HG02852 (cell line): ENCODE measurements at regions not wholly inside any gene's neighbourhood (a gene's known extent, or its start where the extent isn't known, plus 50 kb on each side); places are given as distances from the start of the nearest gene placed in this dataset.

Experiments used
- ATAC-seq: cut with Tn5 transposase; IDR thresholded peaks from one replicate; pipeline ENCODE4 v1.9.1; 2021; ENCODE audit warnings: mild to moderate bottlenecking, moderate library complexity; ENCODE audit not compliant: unreplicated experiment

DNA sequence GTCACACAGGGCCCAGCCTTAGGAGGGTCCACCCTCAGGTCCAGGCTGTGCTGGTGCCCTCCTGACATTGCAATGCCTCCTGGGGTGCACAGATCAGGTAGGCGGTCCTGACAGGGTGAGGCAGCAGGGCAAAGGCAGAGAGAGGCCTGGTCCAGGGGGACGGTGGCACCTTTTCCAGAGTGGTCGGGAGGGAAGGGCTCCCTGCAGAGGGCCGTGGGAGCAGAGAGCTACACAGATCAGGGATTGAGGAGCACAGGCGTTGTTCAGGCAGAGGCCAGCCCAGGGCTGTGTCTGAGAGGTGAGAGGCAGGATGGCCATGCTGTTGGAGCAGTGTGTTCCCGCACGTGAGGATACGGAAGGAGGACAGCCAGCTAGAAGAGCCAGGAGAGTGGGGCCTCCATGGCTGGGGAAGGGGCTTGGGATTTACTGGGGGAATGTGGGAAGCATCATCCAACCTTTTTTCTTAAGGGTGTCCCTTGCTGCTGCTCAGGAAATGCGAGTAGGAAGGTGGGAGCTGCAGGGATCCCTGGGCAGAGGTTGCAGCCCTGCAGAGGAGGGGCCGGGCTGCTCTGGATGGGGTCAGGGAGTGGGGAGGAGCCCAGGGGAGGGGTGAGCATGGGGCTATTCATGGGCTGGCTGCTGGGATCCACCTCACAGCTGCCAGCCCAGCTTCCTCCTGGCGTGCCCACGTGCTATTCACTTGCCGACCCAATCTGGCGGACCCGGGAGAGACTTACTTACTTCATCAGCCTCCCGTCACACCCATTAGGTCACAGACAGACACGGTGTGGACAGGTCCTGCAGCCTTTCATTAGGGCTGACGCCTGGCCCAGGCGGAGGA is 1516.4 kb downstream of the TBC1D22A start:
- no peak for ATAC-seq

GRCh38 chr22:48277868-48278581 is 1515.6 kb downstream of the TBC1D22A start:
- no peak for ATAC-seq

DNA sequence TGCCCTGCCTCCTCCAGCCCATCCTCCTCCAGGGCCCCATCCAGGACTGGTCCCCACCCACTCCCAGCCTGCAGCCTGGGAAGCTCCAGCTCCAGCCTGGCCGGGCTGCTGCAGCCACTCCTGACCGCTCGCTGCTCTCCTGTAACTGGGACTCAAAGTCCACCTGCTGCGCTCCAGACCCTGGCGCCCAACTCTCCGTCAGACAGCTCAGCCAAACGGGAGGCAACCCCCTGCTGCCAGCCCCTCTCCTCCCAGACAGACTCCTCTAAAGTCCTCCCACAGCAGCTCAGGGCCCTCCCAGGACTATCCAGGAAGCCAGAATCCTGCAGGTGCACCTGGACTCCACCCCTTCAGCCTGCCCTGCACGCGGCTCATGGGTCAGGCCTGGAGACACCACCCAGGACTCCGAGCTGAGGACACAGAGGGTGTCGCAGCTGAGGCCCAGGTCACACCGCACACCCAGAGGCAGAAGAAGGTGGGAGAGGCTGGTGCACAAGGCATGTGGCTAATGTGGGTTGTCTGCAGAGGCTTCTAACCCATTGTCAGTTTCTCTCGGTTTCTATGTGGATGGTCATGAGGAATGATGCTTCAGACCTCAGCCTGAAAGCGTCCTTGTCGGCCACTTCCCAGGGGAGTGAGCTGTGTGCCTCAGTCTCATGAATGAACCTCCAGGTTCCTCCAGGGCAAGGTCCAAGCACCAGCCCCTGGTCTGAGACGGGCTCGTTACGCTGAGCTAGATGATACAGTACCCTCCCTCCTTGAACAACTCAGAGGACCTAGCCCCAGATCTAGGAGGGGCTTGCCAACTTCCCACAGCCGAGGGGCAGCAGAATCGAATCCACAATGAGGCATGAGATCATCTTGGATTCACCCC is 1514.8 kb downstream of the TBC1D22A start:
- no peak for ATAC-seq

GRCh38 chr22:48275412-48275811 is 1513.0 kb downstream of the TBC1D22A start:
- ATAC-seq, result no peak

DNA sequence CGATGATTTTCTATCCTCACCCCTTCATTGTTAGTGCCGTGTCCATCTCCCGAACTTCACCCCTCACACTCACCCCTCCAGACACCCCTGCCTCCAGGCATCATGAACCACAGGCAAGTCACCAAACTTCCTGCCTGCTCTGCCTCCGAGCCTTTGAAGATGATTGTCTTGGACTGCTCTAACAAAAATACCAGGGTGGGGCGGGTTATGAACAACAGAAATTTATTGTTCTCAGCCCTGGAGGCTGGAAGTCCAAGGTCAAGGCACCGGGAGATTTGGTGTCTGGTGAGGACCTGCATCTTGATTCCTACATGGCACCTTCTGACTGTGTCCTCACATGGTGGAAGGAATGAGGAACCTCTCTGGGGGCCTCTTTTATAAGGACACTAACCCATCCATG is 1508.3 kb downstream of the TBC1D22A start:
- ATAC-seq, result no peak

DNA sequence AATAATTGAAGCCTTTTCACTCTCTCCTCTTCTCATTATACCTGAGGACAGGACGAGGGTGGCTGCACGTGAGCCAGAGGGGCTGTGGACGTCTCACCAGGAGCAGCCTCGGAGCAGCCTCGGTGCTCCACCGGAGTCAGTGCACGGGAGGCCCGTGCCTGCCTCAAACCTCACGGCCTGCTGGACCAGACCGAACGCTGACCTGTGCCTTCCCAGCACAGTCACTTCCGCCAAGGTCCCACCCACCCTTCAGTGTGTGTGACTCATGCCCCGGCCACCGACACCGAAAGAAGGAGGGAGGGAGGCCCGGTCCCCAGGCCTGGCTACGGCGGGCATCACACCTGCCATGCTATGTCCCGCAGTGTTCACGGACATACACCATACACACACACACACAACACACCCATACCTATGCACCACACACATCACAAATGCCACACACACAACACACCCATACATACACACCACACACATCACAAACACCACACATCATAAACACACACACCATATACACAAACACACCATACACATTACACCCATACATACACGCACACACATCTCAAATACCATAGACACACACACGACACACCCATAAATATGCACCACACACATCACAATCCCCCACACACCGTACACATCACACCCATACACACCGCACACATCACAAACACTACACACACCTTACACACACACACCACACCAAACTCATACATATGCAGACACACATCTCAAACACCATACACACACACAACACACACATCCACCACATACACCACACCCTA is 1506.5 kb downstream of the TBC1D22A start:
- ATAC-seq, result no peak

DNA sequence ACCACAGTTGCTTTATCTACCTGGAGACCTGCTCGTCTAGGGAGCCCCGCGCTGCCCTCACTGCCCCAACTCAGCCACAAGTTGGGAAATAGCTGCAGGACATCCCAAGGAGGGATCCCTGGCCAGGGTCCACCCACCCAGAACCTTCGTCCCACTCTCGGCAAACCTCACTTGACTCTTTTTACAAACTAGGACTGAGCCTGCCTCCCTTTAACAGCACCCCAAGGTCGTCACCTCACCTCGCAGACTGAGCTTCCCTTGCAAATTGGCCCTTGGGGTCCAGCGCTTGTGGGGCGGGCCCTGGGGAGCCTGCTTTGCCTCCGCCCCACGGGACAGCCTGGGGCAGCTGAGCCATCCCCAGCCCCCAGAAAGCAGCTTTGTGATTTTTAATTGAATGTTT is 1505.8 kb downstream of the TBC1D22A start:
- no peak for ATAC-seq

DNA sequence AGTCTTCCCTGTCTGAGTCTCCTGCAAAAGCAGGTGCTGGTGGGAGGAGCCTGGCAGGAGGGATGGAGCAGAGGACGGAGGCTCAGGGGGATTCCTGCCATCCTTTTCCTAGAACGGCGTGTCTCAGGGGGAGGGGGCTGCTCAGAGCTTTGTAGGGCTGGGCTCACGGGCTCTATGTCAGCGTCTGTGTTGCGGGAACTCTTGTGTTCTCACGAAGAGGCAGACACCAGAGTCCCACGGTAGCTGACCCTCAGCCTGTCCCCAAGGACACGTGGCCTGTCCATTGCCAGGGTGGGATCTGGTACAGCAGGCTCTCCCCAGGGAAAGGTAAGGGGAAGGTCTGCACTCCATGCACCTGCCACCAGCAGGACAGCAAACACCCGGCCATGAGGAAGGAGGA is 1505.2 kb downstream of the TBC1D22A start:
- ATAC-seq, result no peak

GRCh38 chr22:48265000-48265625 is 1502.7 kb downstream of the TBC1D22A start:
- ATAC-seq, result no peak

DNA sequence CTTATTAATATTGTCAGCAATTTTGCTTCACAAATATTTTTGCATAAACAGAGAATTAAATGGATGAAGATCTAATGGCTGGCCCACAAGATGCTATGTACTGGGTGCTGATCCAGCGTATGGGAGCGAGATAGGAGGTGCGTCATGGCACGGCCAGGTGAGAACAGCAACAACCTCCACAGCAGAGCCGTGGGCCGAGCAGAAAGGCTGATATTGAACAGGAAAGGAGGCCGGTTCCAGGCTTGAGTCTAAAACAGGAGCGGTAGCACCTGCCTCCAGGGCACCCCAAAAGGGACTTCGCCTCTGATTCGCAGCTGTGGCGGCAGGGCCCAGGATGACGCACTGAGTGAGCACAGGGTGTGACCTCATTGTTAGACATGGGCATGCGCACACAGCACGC is 1502.1 kb downstream of the TBC1D22A start:
- no peak for ATAC-seq

GRCh38 chr22:48263791-48264351 is 1501.4 kb downstream of the TBC1D22A start:
- ATAC-seq, result no peak

DNA sequence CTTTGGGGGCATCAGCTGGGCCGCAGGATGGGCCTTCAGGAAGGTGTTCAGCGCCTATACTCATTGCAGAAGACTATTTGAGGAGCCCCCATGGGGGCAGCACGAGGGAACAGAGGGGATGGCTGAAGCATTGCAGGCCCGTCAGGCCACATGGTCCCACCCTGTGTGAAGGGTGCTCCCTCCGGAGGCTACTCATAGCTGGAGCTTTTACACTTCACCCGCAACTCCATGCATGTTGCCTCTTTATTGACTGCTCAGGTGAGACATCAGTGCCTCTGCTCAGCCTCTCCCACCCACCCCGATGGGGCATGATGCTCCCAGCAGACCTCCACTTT is 1500.9 kb downstream of the TBC1D22A start:
- no peak for ATAC-seq

DNA sequence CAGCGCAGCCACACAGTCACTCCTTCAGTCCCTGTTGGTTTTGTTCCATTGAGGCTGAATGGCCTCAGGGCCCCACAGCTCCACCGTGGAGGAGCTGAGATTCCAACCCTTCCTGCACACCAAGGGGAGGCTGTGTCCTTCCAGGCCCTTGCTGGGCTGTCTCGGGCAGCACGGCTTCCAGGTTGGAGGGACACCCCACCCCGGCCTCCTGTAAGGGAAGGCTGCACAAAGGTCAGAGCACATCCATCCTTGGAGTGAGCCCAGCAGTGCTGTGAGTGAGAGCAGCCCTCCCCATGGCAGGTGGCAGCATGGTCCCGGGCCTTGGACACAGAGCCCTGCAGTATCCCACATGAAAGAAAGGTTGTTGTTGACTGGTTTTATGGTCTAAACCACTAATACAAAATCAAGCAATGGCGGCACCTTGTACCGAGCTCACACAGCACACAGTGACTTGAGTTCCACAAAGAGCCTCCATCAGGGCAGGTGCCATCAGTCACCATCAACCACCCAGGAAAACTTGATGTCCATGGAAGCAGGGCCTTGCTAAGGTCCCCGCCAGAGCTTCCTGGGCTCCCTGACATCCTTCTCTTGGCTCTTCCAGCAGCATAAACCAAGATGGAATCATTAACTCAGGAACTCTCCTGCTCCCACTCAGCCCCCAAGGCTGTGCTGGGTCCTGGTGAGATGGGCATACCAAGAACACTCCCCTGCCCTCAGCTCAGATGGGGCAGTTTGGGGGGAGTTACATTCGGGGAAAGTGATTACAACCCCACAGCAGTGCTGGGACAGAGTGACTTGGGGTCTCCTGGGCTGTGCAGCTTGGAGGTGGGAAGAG is 1500.4 kb downstream of the TBC1D22A start:
- no peak for ATAC-seq

GRCh38 chr22:48261706-48262105 is 1499.3 kb downstream of the TBC1D22A start:
- ATAC-seq, result no peak

GRCh38 chr22:48261048-48261621 is 1498.7 kb downstream of the TBC1D22A start:
- no peak for ATAC-seq

DNA sequence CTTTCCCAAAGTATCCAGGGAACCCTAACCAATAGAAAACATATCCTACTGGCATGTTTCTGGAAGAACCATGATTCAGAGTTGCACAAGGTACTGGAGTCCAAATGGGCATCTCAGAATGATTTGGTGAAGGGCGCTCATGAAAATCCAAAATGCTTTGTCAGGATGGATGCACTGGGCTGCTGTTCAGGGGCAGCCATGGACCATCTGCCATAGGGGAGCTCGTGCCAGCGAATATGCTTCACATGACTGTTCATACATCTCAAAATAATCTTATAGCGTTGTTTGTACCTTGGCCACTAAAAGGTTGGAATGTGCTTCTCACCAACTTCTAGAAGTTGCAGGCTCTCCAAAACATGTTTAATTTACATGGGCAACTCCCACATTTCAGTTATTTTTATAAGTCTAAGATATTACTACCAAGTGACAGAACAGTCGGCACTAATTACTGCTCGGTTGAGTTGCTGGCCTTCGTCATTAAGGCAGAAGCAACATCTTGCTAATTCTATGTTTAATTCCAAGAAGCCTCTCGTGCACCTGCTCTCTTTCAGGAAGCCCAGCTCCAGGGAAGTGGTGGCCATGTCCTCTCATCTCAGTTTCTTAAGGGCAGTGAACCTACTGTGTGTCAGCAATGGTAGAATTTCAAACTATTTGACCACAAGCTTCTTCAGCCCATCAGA is 1497.7 kb downstream of the TBC1D22A start:
- ATAC-seq, result no peak

DNA sequence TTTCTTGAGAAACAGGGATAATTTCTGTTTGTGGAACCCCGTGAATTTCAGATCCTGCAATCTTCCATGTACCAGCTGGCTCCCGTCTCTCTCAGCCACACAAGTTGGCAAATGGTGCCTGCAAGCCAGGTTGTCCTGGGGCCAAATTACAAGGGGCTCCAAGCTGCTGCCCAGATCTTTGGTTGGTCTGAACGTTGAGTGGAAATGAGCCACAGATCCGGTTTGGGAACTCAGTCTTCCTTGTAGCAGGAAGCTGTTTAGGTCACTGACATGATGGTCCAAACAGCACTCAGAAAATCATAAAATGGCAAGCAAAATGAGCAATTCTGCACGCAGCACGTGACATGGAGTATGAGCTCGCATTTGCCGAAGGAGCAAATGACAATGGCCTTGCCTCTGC is 1496.4 kb downstream of the TBC1D22A start:
- no peak for ATAC-seq

DNA sequence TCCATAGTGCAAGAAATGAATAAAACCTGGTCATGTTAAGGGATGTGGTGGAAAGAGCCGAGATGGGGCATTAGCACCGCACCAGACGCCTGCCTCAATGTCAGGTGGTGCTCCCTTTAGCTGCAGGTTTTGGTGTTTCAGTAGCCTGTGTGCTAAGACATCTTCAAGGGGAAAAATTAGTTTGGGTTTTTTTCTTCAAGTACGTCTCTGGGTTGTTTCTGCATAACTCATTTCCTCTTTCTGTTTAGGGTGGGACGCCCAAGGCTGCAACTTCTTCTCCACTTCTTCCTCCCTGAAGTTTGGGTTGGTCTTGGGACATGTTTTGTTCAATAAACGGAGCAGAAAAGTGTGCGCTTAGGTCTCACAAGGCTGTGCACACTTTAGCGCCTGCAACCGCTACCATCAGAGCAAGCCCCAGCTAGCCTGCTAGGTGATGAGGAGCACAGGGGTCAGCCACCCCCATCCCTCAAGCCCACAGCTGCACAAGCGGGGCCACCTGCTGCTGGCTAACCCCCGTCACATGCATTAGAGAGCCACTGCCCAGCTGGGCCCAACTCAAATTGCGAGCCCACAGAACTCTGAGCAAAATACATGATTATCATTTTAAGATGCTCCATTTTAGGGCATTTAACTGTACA is 1495.7 kb downstream of the TBC1D22A start:
- no peak for ATAC-seq
